ENCODE measurements at regions not wholly inside any gene's neighbourhood (a gene's known extent, or its start where the extent isn't known, plus 50 kb on each side); places are given as distances from the start of the nearest gene placed in this dataset.
"Not testable (repeated sequence)": the region's sequence is repeated elsewhere in the genome, so short reads cannot be mapped to it uniquely, and the experiment has no call there.

DNA sequence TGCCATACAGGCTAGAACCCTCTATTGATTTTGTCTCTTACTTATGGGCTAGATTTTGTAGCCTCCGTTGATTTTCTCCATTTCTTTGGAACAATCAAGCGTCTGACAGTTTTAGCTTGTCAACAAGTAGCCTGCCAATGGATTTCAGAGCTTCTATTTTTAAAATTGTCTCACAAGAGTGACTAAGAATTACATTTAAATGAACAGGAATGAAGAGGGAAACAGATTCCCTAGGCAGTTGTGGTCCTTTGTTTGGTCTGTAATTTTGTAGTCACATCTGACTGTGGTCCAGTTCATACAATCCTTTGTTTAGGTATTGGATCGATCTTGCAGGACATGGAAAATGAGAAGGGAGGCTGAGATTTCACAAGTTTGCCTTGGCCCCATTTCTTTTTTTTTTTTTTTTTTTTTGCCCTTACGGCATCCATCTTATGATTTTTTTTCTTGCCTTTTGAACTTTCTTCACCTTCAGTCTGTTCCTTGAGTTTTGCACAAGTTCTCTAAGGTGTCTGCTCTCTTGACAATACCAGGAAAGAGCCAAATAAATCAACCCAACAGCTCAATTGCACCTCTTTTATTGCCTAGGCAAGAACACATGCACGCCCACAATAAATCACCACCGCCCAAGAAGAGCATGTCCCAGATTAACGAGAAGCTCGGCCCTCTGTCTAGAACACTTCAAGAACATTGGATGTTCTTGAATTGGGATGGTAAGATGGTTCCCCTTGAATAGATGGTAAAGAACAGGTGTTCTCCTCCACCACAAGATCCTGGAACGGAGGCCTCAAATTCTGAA, 86.5 kb upstream of the EGFL6 start:
- no peak overlapping the region for H3K4me3 ChIP-seq
- ATAC-seq (ENCODE audit: low FRiP score in 2 of 2) (no peak), DNase-seq (no peak)
- 80% methylated on average over 9 of the region's 9 CpGs for WGBS, 2 donors
- H3K4me1 ChIP-seq = peaks cover 5 to 10% (median 9%) of the 10 kb centered on the region in 4 donors
- TF ChIP-seq, protein P1, sequence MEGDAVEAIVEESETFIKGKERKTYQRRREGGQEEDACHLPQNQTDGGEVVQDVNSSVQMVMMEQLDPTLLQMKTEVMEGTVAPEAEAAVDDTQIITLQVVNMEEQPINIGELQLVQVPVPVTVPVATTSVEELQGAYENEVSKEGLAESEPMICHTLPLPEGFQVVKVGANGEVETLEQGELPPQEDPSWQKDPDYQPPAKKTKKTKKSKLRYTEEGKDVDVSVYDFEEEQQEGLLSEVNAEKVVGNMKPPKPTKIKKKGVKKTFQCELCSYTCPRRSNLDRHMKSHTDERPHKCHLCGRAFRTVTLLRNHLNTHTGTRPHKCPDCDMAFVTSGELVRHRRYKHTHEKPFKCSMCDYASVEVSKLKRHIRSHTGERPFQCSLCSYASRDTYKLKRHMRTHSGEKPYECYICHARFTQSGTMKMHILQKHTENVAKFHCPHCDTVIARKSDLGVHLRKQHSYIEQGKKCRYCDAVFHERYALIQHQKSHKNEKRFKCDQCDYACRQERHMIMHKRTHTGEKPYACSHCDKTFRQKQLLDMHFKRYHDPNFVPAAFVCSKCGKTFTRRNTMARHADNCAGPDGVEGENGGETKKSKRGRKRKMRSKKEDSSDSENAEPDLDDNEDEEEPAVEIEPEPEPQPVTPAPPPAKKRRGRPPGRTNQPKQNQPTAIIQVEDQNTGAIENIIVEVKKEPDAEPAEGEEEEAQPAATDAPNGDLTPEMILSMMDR (IDR thresholded peaks at IDR 0.05) = no peak
- TF ChIP-seq EP300 (IDR thresholded peaks at IDR 0.05) (no peak), POLR2AphosphoS5 (IDR thresholded peaks at IDR 0.05) (no peak), POLR2A (IDR thresholded peaks at IDR 0.05) (no peak)
- no peaks in the 10 kb centered on the region for H3K36me3 ChIP-seq
- no peaks in the 10 kb centered on the region for H3K9me3 ChIP-seq
- no peak overlapping the region for H3K27ac ChIP-seq
- H3K27me3 ChIP-seq = no peaks in the 10 kb centered on the region

DNA sequence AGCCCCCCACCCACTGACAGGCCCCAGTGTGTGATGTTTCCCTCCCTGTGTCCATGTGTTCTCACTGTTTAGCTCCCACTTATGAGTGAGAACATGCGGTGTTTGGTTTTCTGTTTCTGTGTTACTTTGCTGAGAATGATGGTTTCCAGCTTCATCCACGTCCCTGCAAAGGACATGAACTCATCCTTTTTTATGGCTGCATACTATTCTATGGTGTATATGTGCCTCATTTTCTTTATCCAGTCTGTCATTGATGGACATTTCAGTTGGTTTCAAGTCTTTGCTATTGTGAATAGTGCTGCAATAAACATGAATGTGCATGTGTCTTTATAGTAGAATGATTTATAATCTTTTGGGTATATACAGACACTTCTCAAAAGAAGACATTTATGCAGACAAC, 88.6 kb upstream of the EGFL6 start:
- 93% methylated on average over 2 of the region's 2 CpGs for WGBS, 2 donors
- not testable (repeated sequence) for H3K9me3 ChIP-seq; DNase-seq; ATAC-seq (ENCODE audit: low FRiP score in 2 of 2); H3K4me3 ChIP-seq; H3K27ac ChIP-seq; H3K36me3 ChIP-seq; H3K27me3 ChIP-seq; H3K4me1 ChIP-seq

DNA sequence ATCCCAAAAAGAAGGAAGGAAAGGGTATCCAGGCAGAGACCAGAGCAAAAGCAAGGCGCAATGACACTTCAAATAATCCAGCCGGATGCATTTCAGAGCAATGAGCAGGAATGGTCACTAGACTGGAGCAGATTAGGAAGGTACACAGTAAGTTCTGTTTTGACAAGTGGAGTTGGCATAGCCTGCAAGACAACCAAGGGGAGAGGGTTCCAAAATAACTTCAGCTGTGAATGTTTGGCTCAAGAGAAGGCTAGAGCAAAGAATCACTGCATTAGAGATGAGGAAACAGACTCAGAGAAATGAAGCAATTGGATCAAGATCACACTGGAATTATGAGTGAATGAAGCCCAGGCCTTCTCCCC, 90.0 kb upstream of the EGFL6 start:
- no peak overlapping the region for H3K27ac ChIP-seq
- H3K9me3 ChIP-seq = no peaks in the 10 kb centered on the region
- H3K36me3 ChIP-seq = no peaks in the 10 kb centered on the region
- no peak overlapping the region for H3K4me3 ChIP-seq
- no peaks in the 10 kb centered on the region for H3K4me1 ChIP-seq
- DNase-seq = no peak
- ATAC-seq (ENCODE audit: low FRiP score in 2 of 2) = no peak
- no peaks in the 10 kb centered on the region for H3K27me3 ChIP-seq
- 82 to 89% methylated on average over 2 of the region's 2 CpGs for WGBS, 2 donors
- TF ChIP-seq POLR2AphosphoS5 (IDR thresholded peaks at IDR 0.05) = no peak
- no peak for TF ChIP-seq EP300 (IDR thresholded peaks at IDR 0.05)
- TF ChIP-seq, protein P1 (IDR thresholded peaks at IDR 0.05) = no peak
- no peak for TF ChIP-seq POLR2A (IDR thresholded peaks at IDR 0.05)

DNA sequence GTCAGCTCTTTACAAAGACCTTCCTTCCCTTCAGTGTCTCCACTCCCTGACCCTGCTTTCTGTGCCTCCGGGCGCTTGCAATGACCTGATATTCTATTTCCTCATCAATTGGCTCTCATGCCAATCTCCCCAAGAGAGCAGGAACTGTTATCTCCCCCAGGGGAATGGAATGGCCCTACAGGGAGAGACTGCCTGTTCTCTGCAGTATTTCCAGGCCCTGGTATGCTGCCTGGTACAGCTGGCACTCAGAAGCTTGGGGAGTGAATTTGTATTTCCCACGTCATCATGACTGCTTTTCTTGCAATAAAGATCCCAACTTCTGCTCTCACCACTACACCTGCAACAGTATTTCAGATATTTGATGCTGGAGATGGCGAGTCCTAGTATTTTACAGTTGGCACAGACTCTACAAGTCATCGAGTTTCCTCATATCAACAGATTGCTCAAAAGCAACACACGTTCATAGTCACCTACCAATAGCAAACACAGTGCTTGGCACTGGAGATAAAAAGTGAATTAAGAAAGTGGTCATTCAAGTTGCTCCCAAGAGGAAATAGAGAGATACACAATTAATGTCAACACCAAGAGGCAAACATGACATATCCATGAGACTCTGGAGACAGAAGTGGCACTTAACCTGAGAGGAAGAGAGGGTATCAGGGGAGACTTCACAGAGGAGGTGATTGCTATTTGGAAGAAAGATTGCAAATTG, 90.5 kb upstream of the EGFL6 start:
- DNase-seq = no peak
- Histone ChIP-seq H3K36me3 (no peaks in the 10 kb centered on the region), H3K9me3 (no peaks in the 10 kb centered on the region), H3K4me3 (no peak overlapping the region), H3K27me3 (no peaks in the 10 kb centered on the region), H3K4me1 (no peaks in the 10 kb centered on the region), H3K27ac (no peak overlapping the region)
- TF ChIP-seq, protein P1 (IDR thresholded peaks at IDR 0.05) = no peak
- TF ChIP-seq POLR2AphosphoS5 (IDR thresholded peaks at IDR 0.05) (no peak), POLR2A (IDR thresholded peaks at IDR 0.05) (no peak), EP300 (IDR thresholded peaks at IDR 0.05) (no peak)
- ATAC-seq (ENCODE audit: low FRiP score in 2 of 2) = no peak
- WGBS, 2 donors = 68 to 77% methylated on average over 5 of the region's 6 CpGs

DNA sequence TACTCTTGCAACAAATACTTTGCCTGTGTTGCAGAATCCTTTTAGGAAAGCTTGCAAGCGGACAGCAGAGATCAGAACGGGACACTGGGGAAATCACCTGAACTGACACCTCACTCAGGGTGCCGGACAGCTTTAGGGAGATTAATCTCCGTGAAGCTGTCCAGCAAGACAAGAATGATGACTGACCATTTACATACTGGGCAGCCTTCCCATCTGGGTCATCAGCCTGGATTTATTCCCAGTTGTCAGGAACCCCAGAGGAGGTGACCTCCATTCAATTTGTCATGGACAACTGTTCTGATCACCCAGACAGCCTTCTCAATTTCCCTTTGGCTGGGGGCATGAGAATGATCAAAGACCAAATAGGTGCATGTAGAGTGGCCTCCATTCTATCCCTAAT, 93.0 kb upstream of the EGFL6 start:
- peaks cover 0 to 2% (median 0%) of the 10 kb centered on the region in 4 donors for H3K4me1 ChIP-seq
- no peak overlapping the region for H3K4me3 ChIP-seq
- no peak overlapping the region for H3K27ac ChIP-seq
- H3K27me3 ChIP-seq = no peaks in the 10 kb centered on the region
- no peaks in the 10 kb centered on the region for H3K36me3 ChIP-seq
- TF ChIP-seq POLR2A (IDR thresholded peaks at IDR 0.05) = no peak
- TF ChIP-seq, protein P1 (IDR thresholded peaks at IDR 0.05) = no peak
- no peak for TF ChIP-seq EP300 (IDR thresholded peaks at IDR 0.05)
- TF ChIP-seq POLR2AphosphoS5 (IDR thresholded peaks at IDR 0.05) = no peak
- ATAC-seq (ENCODE audit: low FRiP score in 2 of 2) = no peak
- no peak for DNase-seq
- H3K9me3 ChIP-seq = no peaks in the 10 kb centered on the region
- WGBS, 2 donors = 82 to 100% methylated on average over 4 of the region's 4 CpGs
